HEK293 (cell line): ENCODE measurements at regions not wholly inside any gene's neighbourhood (a gene's known extent, or its start where the extent isn't known, plus 50 kb on each side); places are given as distances from the start of the nearest gene placed in this dataset.

Experiments
- GLIS1 ChIP-seq: fragments of 450-650 bp; formaldehyde crosslinking; IDR thresholded peaks from 2 replicates; pipeline ENCODE4 v1.5.1; 2016; ENCODE audit warnings: missing biosample characterization, missing genetic modification characterization
- HIC1 ChIP-seq: fragments of 450-650 bp; formaldehyde crosslinking; IDR thresholded peaks from 2 replicates; pipeline ENCODE4 v1.5.1; 2016; ENCODE audit warnings: missing biosample characterization, missing genetic modification characterization
- HOXA7 ChIP-seq: sonication (generic); formaldehyde crosslinking; IDR thresholded peaks from 2 replicates; pipeline ENCODE4 v1.8.1; 2022; ENCODE audit warnings: missing genetic modification reagents, borderline replicate concordance
- KLF1 ChIP-seq: fragments of 450-650 bp; formaldehyde crosslinking; IDR thresholded peaks from 2 replicates; pipeline ENCODE4 v1.5.1; 2016; ENCODE audit warnings: missing biosample characterization, missing genetic modification characterization
- OVOL3 ChIP-seq: fragments of 450-650 bp; formaldehyde crosslinking; IDR thresholded peaks from 2 replicates; pipeline ENCODE4 v1.5.1; 2016; ENCODE audit warnings: missing biosample characterization, missing genetic modification characterization
- PRDM6 ChIP-seq: fragments of 450-650 bp; formaldehyde crosslinking; IDR thresholded peaks from 2 replicates; pipeline ENCODE4 v1.5.1; 2017; ENCODE audit warnings: missing biosample characterization, missing genetic modification characterization
- RBAK ChIP-seq: fragments of 450-650 bp; formaldehyde crosslinking; IDR thresholded peaks from 2 replicates; pipeline ENCODE4 v1.5.1; 2016; ENCODE audit warnings: missing biosample characterization, missing genetic modification characterization
- SALL2 ChIP-seq: fragments of 450-650 bp; formaldehyde crosslinking; IDR thresholded peaks from 2 replicates; pipeline ENCODE4 v1.5.0; 2017; ENCODE audit warnings: missing biosample characterization, mild to moderate bottlenecking, missing genetic modification characterization, borderline replicate concordance
- SETDB1 ChIP-seq: IDR thresholded peaks from one replicate; pipeline ENCODE4 v1.6.1; 2017; ENCODE audit warnings: mild to moderate bottlenecking, low read length, moderate library complexity, mixed read lengths; ENCODE audit not compliant: insufficient read length
- SP3 ChIP-seq: fragments of 450-650 bp; formaldehyde crosslinking; IDR thresholded peaks from 2 replicates; pipeline ENCODE4 v1.5.1; 2016; ENCODE audit warnings: missing biosample characterization, missing genetic modification characterization
- SP7 ChIP-seq: fragments of 450-650 bp; formaldehyde crosslinking; IDR thresholded peaks from 2 replicates; pipeline ENCODE4 v1.5.1; 2016; ENCODE audit warnings: missing biosample characterization, missing genetic modification characterization
- ZNF157 ChIP-seq: fragments of 450-650 bp; formaldehyde crosslinking; IDR thresholded peaks from 2 replicates; pipeline ENCODE4 v1.5.1; 2016; ENCODE audit warnings: missing biosample characterization, missing genetic modification characterization
- ZNF202 ChIP-seq: fragments of 450-650 bp; formaldehyde crosslinking; IDR thresholded peaks from 2 replicates; pipeline ENCODE4 v1.5.1; 2016; ENCODE audit warnings: missing biosample characterization, missing genetic modification characterization, borderline replicate concordance
- ZNF211 ChIP-seq: fragments of 450-650 bp; formaldehyde crosslinking; IDR thresholded peaks from 2 replicates; pipeline ENCODE4 v1.5.1; 2016; ENCODE audit warnings: low read depth, missing biosample characterization, missing genetic modification characterization
- ZNF239 ChIP-seq: fragments of 450-650 bp; formaldehyde crosslinking; IDR thresholded peaks from 2 replicates; pipeline ENCODE4 v1.5.1; 2016; ENCODE audit warnings: missing biosample characterization, missing genetic modification characterization
- ZNF350 ChIP-seq: fragments of 450-650 bp; formaldehyde crosslinking; IDR thresholded peaks from 2 replicates; pipeline ENCODE4 v1.5.0; 2017; ENCODE audit warnings: missing biosample characterization, mild to moderate bottlenecking, missing genetic modification characterization
- ZNF354C ChIP-seq: fragments of 450-650 bp; formaldehyde crosslinking; IDR thresholded peaks from 2 replicates; pipeline ENCODE4 v1.5.1; 2016; ENCODE audit warnings: missing biosample characterization, missing genetic modification characterization, low read depth, borderline replicate concordance
- ZNF366 ChIP-seq: fragments of 450-650 bp; formaldehyde crosslinking; conservative IDR thresholded peaks from 2 replicates; pipeline ENCODE4 v1.5.1; 2016; ENCODE audit warnings: missing biosample characterization, missing genetic modification characterization
- ZNF391 ChIP-seq: fragments of 450-650 bp; formaldehyde crosslinking; IDR thresholded peaks from 2 replicates; pipeline ENCODE4 v1.5.1; 2016; ENCODE audit warnings: low read depth, missing biosample characterization, missing genetic modification characterization, borderline replicate concordance
- ZNF426 ChIP-seq: fragments of 450-650 bp; formaldehyde crosslinking; IDR thresholded peaks from 2 replicates; pipeline ENCODE4 v1.5.1; 2017; ENCODE audit warnings: missing biosample characterization, missing genetic modification characterization, mild to moderate bottlenecking, inconsistent platforms, moderate library complexity
- ZNF513 ChIP-seq: fragments of 450-650 bp; IDR thresholded peaks from 2 replicates; pipeline ENCODE4 v1.5.1; 2018; ENCODE audit warnings: missing biosample characterization, missing genetic modification characterization
- ZNF530 ChIP-seq: fragments of 450-650 bp; formaldehyde crosslinking; IDR thresholded peaks from 2 replicates; pipeline ENCODE4 v1.5.1; 2016; ENCODE audit warnings: low read depth, missing biosample characterization, missing genetic modification characterization
- ZNF549 ChIP-seq: fragments of 450-650 bp; IDR thresholded peaks from 2 replicates; pipeline ENCODE4 v1.5.1; 2018; ENCODE audit warnings: missing biosample characterization, missing genetic modification characterization, mild to moderate bottlenecking, inconsistent platforms, moderate library complexity
- ZNF571 ChIP-seq: fragments of 450-650 bp; formaldehyde crosslinking; IDR thresholded peaks from 2 replicates; pipeline ENCODE4 v1.5.0; 2017; ENCODE audit warnings: missing biosample characterization, missing genetic modification characterization
- ZNF585B ChIP-seq: fragments of 450-650 bp; formaldehyde crosslinking; IDR thresholded peaks from 2 replicates; pipeline ENCODE4 v1.5.1; 2016; ENCODE audit warnings: missing biosample characterization, missing genetic modification characterization
- ZNF670 ChIP-seq: fragments of 450-650 bp; formaldehyde crosslinking; IDR thresholded peaks from 2 replicates; pipeline ENCODE4 v1.5.1; 2016; ENCODE audit warnings: missing biosample characterization, missing genetic modification characterization, low read depth
- ZNF747 ChIP-seq: fragments of 450-650 bp; formaldehyde crosslinking; IDR thresholded peaks from 2 replicates; pipeline ENCODE4 v1.5.1; 2016; ENCODE audit warnings: missing biosample characterization, missing genetic modification characterization
- ZNF777 ChIP-seq: fragments of 450-650 bp; formaldehyde crosslinking; IDR thresholded peaks from 2 replicates; pipeline ENCODE4 v1.5.1; 2017; ENCODE audit warnings: missing biosample characterization, missing genetic modification characterization, borderline replicate concordance
- TF ChIP-seq, protein P1 (sequence below): fragments of 450-650 bp; IDR thresholded peaks from 2 replicates; pipeline ENCODE4 v1.5.1; 2018; ENCODE audit warnings: missing biosample characterization, mild to moderate bottlenecking, missing genetic modification characterization
- TF ChIP-seq, protein P2 (sequence below): fragments of 450-650 bp; formaldehyde crosslinking; IDR thresholded peaks from 2 replicates; pipeline ENCODE4 v1.5.1; 2016; ENCODE audit warnings: missing biosample characterization, missing genetic modification characterization
- TF ChIP-seq, protein P3 (sequence below): fragments of 450-650 bp; formaldehyde crosslinking; IDR thresholded peaks from 2 replicates; pipeline ENCODE4 v1.5.1; 2016; ENCODE audit warnings: missing biosample characterization, missing genetic modification characterization

DNA sequence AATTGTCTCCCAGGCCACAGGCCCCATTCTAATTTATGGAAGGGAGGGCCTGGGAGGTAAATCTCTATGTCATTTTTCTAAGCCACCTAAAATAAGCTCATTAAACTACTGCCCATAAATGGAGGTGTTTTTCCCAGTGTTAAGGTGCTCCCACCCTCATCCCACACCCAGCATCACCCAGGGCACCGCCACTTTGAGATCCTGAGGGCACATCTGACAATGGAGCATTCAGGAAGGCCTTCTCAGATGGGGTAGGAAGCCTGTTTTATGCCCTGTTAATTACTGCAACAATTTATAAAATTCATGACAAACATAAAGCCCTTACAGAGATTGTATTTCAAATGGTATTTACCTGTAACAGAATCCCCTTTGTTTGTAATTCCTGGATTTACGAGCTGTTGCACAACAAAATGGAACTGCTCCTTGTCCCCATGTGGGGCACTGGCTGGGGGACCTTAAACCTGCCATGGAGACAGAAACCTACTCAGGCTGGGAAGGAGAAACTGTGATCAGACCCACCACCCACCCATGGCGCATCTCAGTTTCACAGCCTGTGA lies 319.5 kb upstream of the USP24 start (continued):
- TF ChIP-seq SP3 (tag by site-specific recombination) (no peak), RBAK (tag by site-specific recombination) (no peak), ZNF571 (tag by site-specific recombination) (no peak), ZNF391 (no peak), ZNF747 (no peak), PRDM6 (peak; percentile 49), KLF1 (peak; percentile 68), HIC1 (tag by site-specific recombination) (no peak), SETDB1 (no peak), ZNF530 (tag by site-specific recombination) (no peak), ZNF239 (no peak), ZNF513 (no peak), ZNF426 (no peak), ZNF202 (tag by site-specific recombination) (no peak), ZNF585B (no peak), ZNF549 (no peak), ZNF211 (tag by site-specific recombination) (no peak), SP7 (tag by site-specific recombination) (peak; percentile 53), ZNF366 (peak; percentile 47), ZNF350 (tag by site-specific recombination) (no peak), SALL2 (tag by site-specific recombination) (no peak), ZNF354C (tag by site-specific recombination) (no peak), ZNF777 (no peak), GLIS1 (tag by site-specific recombination) (peak; percentile 81), ZNF157 (tag by site-specific recombination) (no peak), OVOL3 (tag by site-specific recombination) (no peak), HOXA7 (CRISPR knock-in tag) (no peak), ZNF670 (tag by site-specific recombination) (no peak)
- TF ChIP-seq, protein P1, sequence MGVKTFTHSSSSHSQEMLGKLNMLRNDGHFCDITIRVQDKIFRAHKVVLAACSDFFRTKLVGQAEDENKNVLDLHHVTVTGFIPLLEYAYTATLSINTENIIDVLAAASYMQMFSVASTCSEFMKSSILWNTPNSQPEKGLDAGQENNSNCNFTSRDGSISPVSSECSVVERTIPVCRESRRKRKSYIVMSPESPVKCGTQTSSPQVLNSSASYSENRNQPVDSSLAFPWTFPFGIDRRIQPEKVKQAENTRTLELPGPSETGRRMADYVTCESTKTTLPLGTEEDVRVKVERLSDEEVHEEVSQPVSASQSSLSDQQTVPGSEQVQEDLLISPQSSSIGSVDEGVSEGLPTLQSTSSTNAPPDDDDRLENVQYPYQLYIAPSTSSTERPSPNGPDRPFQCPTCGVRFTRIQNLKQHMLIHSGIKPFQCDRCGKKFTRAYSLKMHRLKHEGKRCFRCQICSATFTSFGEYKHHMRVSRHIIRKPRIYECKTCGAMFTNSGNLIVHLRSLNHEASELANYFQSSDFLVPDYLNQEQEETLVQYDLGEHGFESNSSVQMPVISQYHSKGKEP: no peak
- TF ChIP-seq, protein P2, sequence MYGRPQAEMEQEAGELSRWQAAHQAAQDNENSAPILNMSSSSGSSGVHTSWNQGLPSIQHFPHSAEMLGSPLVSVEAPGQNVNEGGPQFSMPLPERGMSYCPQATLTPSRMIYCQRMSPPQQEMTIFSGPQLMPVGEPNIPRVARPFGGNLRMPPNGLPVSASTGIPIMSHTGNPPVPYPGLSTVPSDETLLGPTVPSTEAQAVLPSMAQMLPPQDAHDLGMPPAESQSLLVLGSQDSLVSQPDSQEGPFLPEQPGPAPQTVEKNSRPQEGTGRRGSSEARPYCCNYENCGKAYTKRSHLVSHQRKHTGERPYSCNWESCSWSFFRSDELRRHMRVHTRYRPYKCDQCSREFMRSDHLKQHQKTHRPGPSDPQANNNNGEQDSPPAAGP (tag by site-specific recombination): peak; percentile 67; the same call in 1 of the 2 replicates
- TF ChIP-seq, protein P3, sequence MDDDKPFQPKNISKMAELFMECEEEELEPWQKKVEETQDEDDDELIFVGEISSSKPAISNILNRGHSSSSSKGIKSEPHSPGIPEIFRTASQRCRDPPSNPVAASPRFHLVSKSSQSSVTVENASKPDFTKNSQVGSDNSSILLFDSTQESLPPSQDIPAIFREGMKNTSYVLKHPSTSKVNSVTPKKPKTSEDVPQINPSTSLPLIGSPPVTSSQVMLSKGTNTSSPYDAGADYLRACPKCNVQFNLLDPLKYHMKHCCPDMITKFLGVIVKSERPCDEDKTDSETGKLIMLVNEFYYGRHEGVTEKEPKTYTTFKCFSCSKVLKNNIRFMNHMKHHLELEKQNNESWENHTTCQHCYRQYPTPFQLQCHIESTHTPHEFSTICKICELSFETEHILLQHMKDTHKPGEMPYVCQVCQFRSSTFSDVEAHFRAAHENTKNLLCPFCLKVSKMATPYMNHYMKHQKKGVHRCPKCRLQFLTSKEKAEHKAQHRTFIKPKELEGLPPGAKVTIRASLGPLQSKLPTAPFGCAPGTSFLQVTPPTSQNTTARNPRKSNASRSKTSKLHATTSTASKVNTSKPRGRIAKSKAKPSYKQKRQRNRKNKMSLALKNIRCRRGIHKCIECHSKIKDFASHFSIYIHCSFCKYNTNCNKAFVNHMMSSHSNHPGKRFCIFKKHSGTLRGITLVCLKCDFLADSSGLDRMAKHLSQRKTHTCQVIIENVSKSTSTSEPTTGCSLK (tag by site-specific recombination): no peak
